Neural progenitor cell (in vitro differentiated cells): ENCODE measurements at regions not wholly inside any gene's neighbourhood (a gene's known extent, or its start where the extent isn't known, plus 50 kb on each side); places are given as distances from the start of the nearest gene placed in this dataset.
A peak's percentile ranks its signal among the peaks of the same experiment; 100 is the strongest.

Source experiments
- DNase-seq: peaks from one replicate; pipeline ENCODE4 v3.0.0-alpha.2; 2016; ENCODE audit warnings: low spot score
- H2AFZ ChIP-seq: fragments of 200-600 bp; sonication (generic); replicated peaks from 2 replicates; pipeline ENCODE4 v1.6.1; 2016; ENCODE audit warnings: antibody characterized with exemption
- H3F3A ChIP-seq: fragments of 200-600 bp; sonication (generic); 2 replicates; pipeline ENCODE4 v1.6.1; 2016; ENCODE audit warnings: antibody characterized with exemption, low read depth
- H3K27ac ChIP-seq: fragments of 200-600 bp; sonication (generic); 2 replicates; pipeline ENCODE4 v1.5.1; 2016; ENCODE audit warnings: mild to moderate bottlenecking
- H3K27me3 ChIP-seq: fragments of 200-600 bp; sonication (generic); 2 replicates; pipeline ENCODE4 v1.6.1; 2016; ENCODE audit warnings: mild to moderate bottlenecking, moderate library complexity
- H3K36me3 ChIP-seq: fragments of 200-600 bp; sonication (generic); 2 replicates; pipeline ENCODE4 v1.5.1; 2016
- H3K4me1 ChIP-seq: fragments of 200-600 bp; sonication (generic); 2 replicates; pipeline ENCODE4 v1.6.1; 2016; ENCODE audit warnings: mixed run types
- H3K4me2 ChIP-seq: fragments of 200-600 bp; sonication (generic); 2 replicates; pipeline ENCODE4 v1.6.1; 2016
- H3K4me3 ChIP-seq: fragments of 200-600 bp; sonication (generic); 2 replicates; pipeline ENCODE4 v1.5.1; 2016
- H3K79me2 ChIP-seq: fragments of 200-600 bp; sonication (generic); 2 replicates; pipeline ENCODE4 v1.6.1; 2016; ENCODE audit warnings: low read depth
- H3K9ac ChIP-seq: fragments of 200-600 bp; sonication (generic); 2 replicates; pipeline ENCODE4 v1.6.1; 2016
- H3K9me3 ChIP-seq: fragments of 200-600 bp; sonication (generic); 2 replicates; pipeline ENCODE4 v1.5.1; 2016; ENCODE audit warnings: low read depth
- H4K20me1 ChIP-seq: fragments of 200-600 bp; sonication (generic); 2 replicates; pipeline ENCODE4 v1.6.1; 2016; ENCODE audit warnings: low read depth
- H3K27ac Mint-ChIP-seq: 3 replicates; pipeline ENCODE4 v1.8.0; 2021; ENCODE audit warnings: mixed read lengths
- H3K27me3 Mint-ChIP-seq: 2 replicates; pipeline ENCODE4 v1.8.0; 2022; ENCODE audit warnings: low read depth, mild to moderate bottlenecking, inconsistent platforms, moderate library complexity, mixed read lengths; ENCODE audit not compliant: insufficient read depth
- H3K36me3 Mint-ChIP-seq: 3 replicates; pipeline ENCODE4 v1.8.0; 2021; ENCODE audit warnings: mixed read lengths
- H3K4me1 Mint-ChIP-seq: 3 replicates; pipeline ENCODE4 v1.8.0; 2021; ENCODE audit warnings: mixed read lengths
- H3K4me3 Mint-ChIP-seq: 3 replicates; pipeline ENCODE4 v1.8.0; 2021; ENCODE audit warnings: mild to moderate bottlenecking, moderate library complexity, mixed read lengths
- H3K9me3 Mint-ChIP-seq: 3 replicates; pipeline ENCODE4 v1.8.0; 2020; ENCODE audit warnings: mixed read lengths
- EZH2 ChIP-seq: fragments of 200-600 bp; sonication (generic); IDR thresholded peaks from 2 replicates; pipeline ENCODE4 v1.6.1; 2017; ENCODE audit warnings: antibody characterized with exemption, mild to moderate bottlenecking, moderate library complexity
- EZH2phosphoT487 ChIP-seq: fragments of 200-600 bp; sonication (generic); IDR thresholded peaks from 2 replicates; pipeline ENCODE4 v1.6.1; 2017; ENCODE audit warnings: antibody characterized with exemption
- TF ChIP-seq, protein P1 (sequence below): fragments of 200-600 bp; sonication (generic); IDR thresholded peaks from 2 replicates; pipeline ENCODE4 v1.5.1; 2017; ENCODE audit warnings: antibody characterized with exemption, mild to moderate bottlenecking

- no peaks in the 10 kb centered on the region for H3K36me3 ChIP-seq
- Mint-ChIP-seq H3K36me3 (peaks cover 2% of the 10 kb centered on the region), H3K27ac (peak overlapping the region; percentile 94), H3K27me3 (peaks cover 9% of the 10 kb centered on the region), H3K4me3 (peak overlapping the region; percentile 54), H3K4me1 (peaks cover 53% of the 10 kb centered on the region), H3K9me3 (peaks cover 27% of the 10 kb centered on the region)
- H3K27ac ChIP-seq = no peak overlapping the region
- H3F3A ChIP-seq = no peaks in the 10 kb centered on the region
- peaks cover 8% of the 10 kb centered on the region for H3K9me3 ChIP-seq
- H2AFZ ChIP-seq = no peak overlapping the region
- H3K79me2 ChIP-seq = no peaks in the 10 kb centered on the region
- H3K9ac ChIP-seq = no peak overlapping the region
- no peaks in the 10 kb centered on the region for H4K20me1 ChIP-seq
- H3K4me1 ChIP-seq = peaks cover 16% of the 10 kb centered on the region
- TF ChIP-seq, protein P1, sequence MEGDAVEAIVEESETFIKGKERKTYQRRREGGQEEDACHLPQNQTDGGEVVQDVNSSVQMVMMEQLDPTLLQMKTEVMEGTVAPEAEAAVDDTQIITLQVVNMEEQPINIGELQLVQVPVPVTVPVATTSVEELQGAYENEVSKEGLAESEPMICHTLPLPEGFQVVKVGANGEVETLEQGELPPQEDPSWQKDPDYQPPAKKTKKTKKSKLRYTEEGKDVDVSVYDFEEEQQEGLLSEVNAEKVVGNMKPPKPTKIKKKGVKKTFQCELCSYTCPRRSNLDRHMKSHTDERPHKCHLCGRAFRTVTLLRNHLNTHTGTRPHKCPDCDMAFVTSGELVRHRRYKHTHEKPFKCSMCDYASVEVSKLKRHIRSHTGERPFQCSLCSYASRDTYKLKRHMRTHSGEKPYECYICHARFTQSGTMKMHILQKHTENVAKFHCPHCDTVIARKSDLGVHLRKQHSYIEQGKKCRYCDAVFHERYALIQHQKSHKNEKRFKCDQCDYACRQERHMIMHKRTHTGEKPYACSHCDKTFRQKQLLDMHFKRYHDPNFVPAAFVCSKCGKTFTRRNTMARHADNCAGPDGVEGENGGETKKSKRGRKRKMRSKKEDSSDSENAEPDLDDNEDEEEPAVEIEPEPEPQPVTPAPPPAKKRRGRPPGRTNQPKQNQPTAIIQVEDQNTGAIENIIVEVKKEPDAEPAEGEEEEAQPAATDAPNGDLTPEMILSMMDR = no peak
- TF ChIP-seq EZH2 = no peak
- no peak overlapping the region for H3K4me3 ChIP-seq
- H3K27me3 ChIP-seq = no peaks in the 10 kb centered on the region
- H3K4me2 ChIP-seq = no peak overlapping the region
- no peak for DNase-seq
These were observed 190.4 kb downstream of the SPP2 start for GRCh38 chr2:234240917-234241316.

DNA sequence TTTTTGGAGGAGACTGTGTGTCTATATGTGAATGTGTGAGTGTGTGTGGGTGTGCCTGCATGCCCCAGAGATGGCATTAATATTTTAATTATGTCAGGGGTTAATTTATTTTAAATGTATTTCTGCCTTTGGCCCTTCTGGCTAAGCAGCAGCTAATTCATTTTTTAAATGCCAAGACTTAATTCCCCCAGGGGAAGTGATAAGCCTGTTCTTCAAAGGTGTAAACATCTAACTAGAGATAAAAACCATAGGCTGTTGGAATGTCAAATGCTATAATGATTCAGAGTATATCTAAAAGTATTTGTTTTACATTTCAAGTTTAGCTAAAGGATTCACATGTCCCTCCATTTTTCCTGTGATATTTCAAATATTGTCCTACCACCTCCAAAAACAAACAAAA lies 184.7 kb downstream of the SPP2 start:
- Histone ChIP-seq H4K20me1 (no peaks in the 10 kb centered on the region), H3K79me2 (no peaks in the 10 kb centered on the region), H2AFZ (no peak overlapping the region), H3K4me2 (no peak overlapping the region), H3K27me3 (no peaks in the 10 kb centered on the region), H3F3A (no peaks in the 10 kb centered on the region), H3K4me1 (no peaks in the 10 kb centered on the region), H3K9ac (no peak overlapping the region), H3K9me3 (peaks cover 8% of the 10 kb centered on the region), H3K36me3 (no peaks in the 10 kb centered on the region), H3K4me3 (no peak overlapping the region), H3K27ac (no peak overlapping the region)
- Mint-ChIP-seq H3K4me1 (peaks cover 4% of the 10 kb centered on the region), H3K4me3 (no peak overlapping the region), H3K9me3 (peaks cover 26% of the 10 kb centered on the region), H3K27me3 (peaks cover 9% of the 10 kb centered on the region), H3K36me3 (peaks cover 2% of the 10 kb centered on the region), H3K27ac (no peak overlapping the region)
- no peak for DNase-seq
- TF ChIP-seq, protein P1 = no peak
- TF ChIP-seq EZH2phosphoT487 = no peak
- no peak for TF ChIP-seq EZH2

DNA sequence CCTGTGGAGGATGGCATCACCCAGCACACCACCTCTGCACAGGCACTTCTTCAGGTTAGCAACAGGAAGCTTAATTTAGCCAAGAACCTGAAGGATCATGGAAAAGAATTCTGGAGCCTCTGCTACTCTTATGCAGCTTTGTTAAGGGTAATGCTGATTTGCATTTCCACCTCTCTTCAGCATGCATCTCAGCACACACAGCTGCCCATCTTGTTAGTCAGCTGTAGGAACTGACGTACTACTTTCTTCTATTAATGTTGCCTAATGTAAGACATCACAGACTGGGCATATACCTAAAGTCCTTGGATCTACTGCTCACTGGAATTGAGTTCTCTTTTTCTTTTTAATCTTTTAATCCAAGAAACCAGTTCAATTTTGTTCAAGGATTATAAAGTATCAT lies 181.0 kb downstream of the SPP2 start:
- Histone ChIP-seq H3K9me3 (no peaks in the 10 kb centered on the region), H3K4me1 (no peaks in the 10 kb centered on the region), H3K27me3 (no peaks in the 10 kb centered on the region), H3K4me2 (no peak overlapping the region), H3K36me3 (no peaks in the 10 kb centered on the region), H4K20me1 (no peaks in the 10 kb centered on the region), H2AFZ (no peak overlapping the region), H3K79me2 (no peaks in the 10 kb centered on the region), H3F3A (no peaks in the 10 kb centered on the region), H3K9ac (no peak overlapping the region), H3K4me3 (no peak overlapping the region), H3K27ac (no peak overlapping the region)
- peaks cover 7% of the 10 kb centered on the region for H3K9me3 Mint-ChIP-seq
- H3K36me3 Mint-ChIP-seq = no peaks in the 10 kb centered on the region
- no peak overlapping the region for H3K27ac Mint-ChIP-seq
- no peak for DNase-seq
- H3K4me1 Mint-ChIP-seq = no peaks in the 10 kb centered on the region
- H3K4me3 Mint-ChIP-seq = no peak overlapping the region
- TF ChIP-seq EZH2 (no peak), EZH2phosphoT487 (no peak)
- TF ChIP-seq, protein P1 = no peak
- H3K27me3 Mint-ChIP-seq = peaks cover 5% of the 10 kb centered on the region

DNA sequence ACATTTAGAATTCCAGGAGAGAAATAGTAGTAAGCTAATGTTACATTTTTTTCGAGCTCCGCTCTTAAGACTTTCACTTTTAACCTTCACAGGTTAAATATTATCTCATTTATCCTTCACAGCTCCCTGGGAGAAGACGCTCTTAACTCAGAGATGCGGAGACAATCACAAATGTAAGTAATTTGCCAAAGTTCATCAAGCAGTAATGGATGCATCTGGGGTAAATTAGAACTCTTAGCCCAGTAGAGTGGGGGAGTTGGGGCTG lies 168.5 kb downstream of the SPP2 start:
- peak overlapping the region; percentile 21 for H3K4me3 Mint-ChIP-seq
- no peak overlapping the region for H3K4me3 ChIP-seq

More for the DNA sequence above, 168.5 kb downstream of the SPP2 start:
- Mint-ChIP-seq H3K4me1 (peaks cover 26% of the 10 kb centered on the region), H3K36me3 (no peaks in the 10 kb centered on the region), H3K27ac (no peak overlapping the region), H3K9me3 (peaks cover 6% of the 10 kb centered on the region), H3K27me3 (peaks cover 2% of the 10 kb centered on the region)
- H3K27ac ChIP-seq = no peak overlapping the region
- TF ChIP-seq, protein P1 = no peak
- TF ChIP-seq EZH2 (no peak), EZH2phosphoT487 (no peak)
- H3K4me1 ChIP-seq = peaks cover 12% of the 10 kb centered on the region
- no peaks in the 10 kb centered on the region for H3K9me3 ChIP-seq
- H3K27me3 ChIP-seq = no peaks in the 10 kb centered on the region
- H4K20me1 ChIP-seq = no peaks in the 10 kb centered on the region
- no peak for DNase-seq
- no peak overlapping the region for H2AFZ ChIP-seq
- no peaks in the 10 kb centered on the region for H3K79me2 ChIP-seq
- H3K9ac ChIP-seq = no peak overlapping the region
- no peaks in the 10 kb centered on the region for H3F3A ChIP-seq
- H3K36me3 ChIP-seq = no peaks in the 10 kb centered on the region
- peak overlapping the region; percentile 3 for H3K4me2 ChIP-seq
